H1 (cell line): ENCODE measurements at regions not wholly inside any gene's neighbourhood (a gene's known extent, or its start where the extent isn't known, plus 50 kb on each side); places are given as distances from the start of the nearest gene placed in this dataset.

Experiments
- CTCF ChIA-PET: fragments of 300-600 bp; sonication (Branson Sonifier 250); formaldehyde crosslinking; loops from one replicate; lab custom pipeline; 2021; ENCODE audit not compliant: partially characterized antibody; lab: Charles Lee
- POLR2A ChIA-PET: fragments of 300-600 bp; sonication (Branson Sonifier 250); formaldehyde crosslinking; loops from one replicate; lab custom pipeline; 2021; ENCODE audit warnings: inconsistent platforms; ENCODE audit not compliant: partially characterized antibody; lab: Charles Lee
- DNase-seq, 2 experiments: peaks; one replicate each; pipeline versions ENCODE4 v3.0.0 to v3.0.0-alpha.2; 2010 to 2022; ENCODE audit warnings: low spot score in 2 of 2, low read depth in 1 of 2, mixed read lengths in 1 of 2
- FAIRE-seq: peaks from 2 replicates; lab custom pipeline; 2011; peaks lifted over from hg19 to GRCh38; lab: Jason Lieb, UNC
- H2AFZ ChIP-seq: 2 replicates; pipeline ENCODE4 v1.8.1; 2012; ENCODE audit warnings: low read length, inconsistent platforms
- H2AK5ac ChIP-seq: 2 replicates; pipeline ENCODE4 v1.6.1; 2013; ENCODE audit warnings: low read depth, low read length
- H2BK120ac ChIP-seq: replicated peaks from 2 replicates; pipeline ENCODE3; 2013; ENCODE audit warnings: low read depth, low read length, inconsistent platforms
- H2BK12ac ChIP-seq: 2 replicates; pipeline ENCODE4 v1.6.1; 2013; ENCODE audit warnings: low read depth, low read length
- H2BK15ac ChIP-seq: 2 replicates; pipeline ENCODE4 v1.6.1; 2013; ENCODE audit warnings: low read length
- H2BK20ac ChIP-seq: 2 replicates; pipeline ENCODE4 v1.6.1; 2013; ENCODE audit warnings: low read length
- H2BK5ac ChIP-seq: 2 replicates; pipeline ENCODE4 v1.6.1; 2013; ENCODE audit warnings: low read depth, low read length
- H3K14ac ChIP-seq: 2 replicates; pipeline ENCODE4 v1.6.1; 2013; ENCODE audit warnings: inconsistent platforms; ENCODE audit not compliant: insufficient read length
- H3K18ac ChIP-seq: 2 replicates; pipeline ENCODE4 v1.6.1; 2013; ENCODE audit warnings: low read length; ENCODE audit errors: extremely low read depth
- H3K23ac ChIP-seq: 2 replicates; pipeline ENCODE4 v1.6.1; 2013; ENCODE audit warnings: inconsistent platforms; ENCODE audit not compliant: insufficient read length
- H3K23me2 ChIP-seq: 2 replicates; pipeline ENCODE4 v1.6.1; 2013; ENCODE audit warnings: low read depth, low read length
- H3K27ac ChIP-seq: 2 replicates; pipeline ENCODE4 v1.6.1; 2011; ENCODE audit warnings: low read depth, low read length, inconsistent platforms
- H3K27me3 ChIP-seq, 4 experiments: replicated peaks in 1 of 4; 1 replicate in 1 of 4; 2 replicates in 3 of 4; pipeline versions ENCODE4 v1.6.1 to v1.8.1; 2011 to 2013; ENCODE audit warnings: low read length in 3 of 4, mild to moderate bottlenecking in 3 of 4, inconsistent platforms in 2 of 4, mixed read lengths in 2 of 4, moderate library complexity in 1 of 4; ENCODE audit not compliant: control insufficient read depth in 3 of 4, insufficient read depth in 3 of 4; ENCODE audit errors: extremely low read depth in 1 of 4
- H3K36me3 ChIP-seq, 4 experiments: 2 replicates each; pipeline versions ENCODE4 v1.6.1 to v1.8.1; 2011 to 2013; ENCODE audit warnings: mild to moderate bottlenecking in 4 of 4, low read length in 3 of 4, moderate library complexity in 2 of 4, control low read depth in 1 of 4, inconsistent platforms in 1 of 4; ENCODE audit not compliant: insufficient read depth in 4 of 4, control insufficient read depth in 2 of 4
- H3K4ac ChIP-seq: replicated peaks from 2 replicates; pipeline ENCODE3; 2013; ENCODE audit warnings: low read length, low read depth, mixed read lengths, inconsistent platforms; ENCODE audit not compliant: insufficient read length
- H3K4me1 ChIP-seq, 4 experiments: replicated peaks in 1 of 4; 1 replicate in 1 of 4; 2 replicates in 3 of 4; pipeline versions ENCODE4 v1.6.1 to v1.8.1; 2011 to 2013; ENCODE audit warnings: low read length in 3 of 4, inconsistent platforms in 2 of 4, mixed read lengths in 1 of 4; ENCODE audit not compliant: insufficient read depth in 4 of 4, control insufficient read depth in 3 of 4
- H3K4me2 ChIP-seq, 2 experiments: 2 replicates each; pipeline versions ENCODE4 v1.6.1 to v1.8.1; 2011 to 2013; ENCODE audit warnings: low read depth in 2 of 2, low read length in 2 of 2, control low read depth in 1 of 2, inconsistent platforms in 1 of 2, mild to moderate bottlenecking in 1 of 2; ENCODE audit not compliant: insufficient read depth in 1 of 2
- H3K4me3 ChIP-seq, 4 experiments: fragments of 200-600, 300-600 bp in 1 of 4; sonication (generic), shearing (Covaris generic), sonication (Bioruptor Twin) in 1 of 4; 2 replicates each; pipeline versions ENCODE4 v1.5.1 to v1.8.1; 2011 to 2016; ENCODE audit warnings: low read length in 4 of 4, low read depth in 3 of 4, control low read depth in 2 of 4, inconsistent platforms in 2 of 4, mild to moderate bottlenecking in 2 of 4, mixed read lengths in 1 of 4, moderate library complexity in 1 of 4; ENCODE audit not compliant: insufficient read depth in 2 of 4; ENCODE audit errors: extremely low read depth in 1 of 4
- H3K56ac ChIP-seq: replicated peaks from 2 replicates; pipeline ENCODE3; 2013; ENCODE audit warnings: low read depth, mild to moderate bottlenecking, mixed read lengths, low read length, inconsistent platforms; ENCODE audit not compliant: insufficient read length
- H3K79me1 ChIP-seq: 2 replicates; pipeline ENCODE4 v1.6.1; 2013; ENCODE audit warnings: low read depth, low read length, control low read depth
- H3K79me2 ChIP-seq, 2 experiments: 2 replicates each; pipeline versions ENCODE4 v1.6.1 to v1.8.1; 2012 to 2013; ENCODE audit warnings: low read length in 2 of 2, mild to moderate bottlenecking in 2 of 2, inconsistent platforms in 1 of 2; ENCODE audit not compliant: insufficient read depth in 2 of 2, control insufficient read depth in 1 of 2
- H3K9ac ChIP-seq, 4 experiments: replicated peaks in 1 of 4; 1 replicate in 1 of 4; 2 replicates in 3 of 4; pipeline versions ENCODE4 v1.6.1 to v1.8.1; 2011 to 2013; ENCODE audit warnings: low read depth in 3 of 4, low read length in 3 of 4, control low read depth in 2 of 4, mild to moderate bottlenecking in 2 of 4, moderate library complexity in 2 of 4, inconsistent platforms in 1 of 4; ENCODE audit errors: extremely low read depth in 1 of 4
- H3K9me3 ChIP-seq, 2 experiments: 2 replicates each; pipeline versions ENCODE4 v1.6.1 to v1.8.1; 2012 to 2013; ENCODE audit warnings: mild to moderate bottlenecking in 2 of 2, moderate library complexity in 2 of 2, control low read depth in 1 of 2, inconsistent platforms in 1 of 2, low read depth in 1 of 2, low read length in 1 of 2, mixed read lengths in 1 of 2; ENCODE audit not compliant: insufficient read depth in 2 of 2
- H4K20me1 ChIP-seq, 2 experiments: replicated peaks in 1 of 2; 2 replicates each; pipeline versions ENCODE3 to v1.8.1; 2011 to 2013; ENCODE audit warnings: inconsistent platforms in 2 of 2, low read length in 2 of 2, mild to moderate bottlenecking in 1 of 2; ENCODE audit not compliant: insufficient read depth in 2 of 2, control insufficient read depth in 1 of 2
- H4K5ac ChIP-seq: 2 replicates; pipeline ENCODE4 v1.6.1; 2013; ENCODE audit warnings: low read length, low read depth, mixed read lengths, inconsistent platforms; ENCODE audit not compliant: insufficient read length
- H4K8ac ChIP-seq: 2 replicates; pipeline ENCODE4 v1.8.0; 2013; ENCODE audit warnings: mild to moderate bottlenecking, moderate library complexity, low read length, inconsistent platforms; ENCODE audit not compliant: insufficient read depth; ENCODE audit errors: extremely low read depth
- H4K91ac ChIP-seq: replicated peaks from 2 replicates; pipeline ENCODE3; 2013; ENCODE audit warnings: low read length, mixed read lengths, inconsistent platforms; ENCODE audit not compliant: insufficient read length
- CBX8 ChIP-seq: fragments of 300-800, 300-1000 bp; sonication (generic); IDR thresholded peaks from 2 replicates; pipeline ENCODE4 v1.7.1; 2016; ENCODE audit warnings: low read depth, low read length, borderline replicate concordance
- CTBP2 ChIP-seq: IDR thresholded peaks from 2 replicates; pipeline ENCODE4 v1.7.0; 2011; ENCODE audit warnings: borderline replicate concordance, mild to moderate bottlenecking, moderate library complexity, mixed read lengths, low read length; ENCODE audit not compliant: insufficient read depth, insufficient read length
- SP1 ChIP-seq: IDR thresholded peaks from 2 replicates; pipeline ENCODE4 v1.6.1; 2011; ENCODE audit warnings: low read depth, low read length
- WGBS, 2 experiments: shearing (Covaris generic) in 1 of 2; methylation state at CpG; one replicate each; pipeline versions ENCODE4 v1.1.6 to v1.1.7; 2013 to 2015; ENCODE audit warnings: low lambda C conversion rate in 2 of 2, mixed read lengths in 2 of 2, inconsistent platforms in 1 of 2, low coverage in 1 of 2, missing lambda C conversion rate in 1 of 2; ENCODE audit not compliant: insufficient replicate concordance in 2 of 2, insufficient coverage in 1 of 2, insufficient read length in 1 of 2; ENCODE audit errors: extremely low coverage in 1 of 2, missing lambda C conversion rate in 1 of 2; 5-methylcytosine and 5-hydroxymethylcytosine counted together

DNA sequence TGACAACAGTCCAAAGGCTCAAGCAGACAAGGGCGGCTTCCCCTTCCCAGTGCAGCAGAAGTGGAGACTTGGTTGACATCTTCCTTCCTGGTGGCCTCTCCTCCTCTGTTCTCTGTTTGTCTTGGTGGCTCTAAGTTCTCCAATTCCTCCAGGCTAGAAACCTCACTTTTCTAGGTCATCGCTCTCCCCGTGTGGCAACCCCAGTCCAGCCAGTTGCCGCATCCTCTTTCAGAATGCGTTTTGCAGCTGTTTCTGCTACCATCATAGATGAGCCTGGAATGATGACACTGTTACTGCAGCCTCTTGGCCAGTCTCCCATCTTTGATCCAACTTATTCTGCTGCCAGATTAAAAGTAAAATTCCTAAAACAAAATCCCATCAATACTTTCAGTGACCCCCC, 201.5 kb downstream of the TRIM29 start:
- Histone ChIP-seq H4K20me1 (no peaks in the 10 kb centered on the region), H2BK20ac (peak overlapping the region; percentile 77), H2BK120ac (no peak overlapping the region), H3K4me1 (peaks cover 3 to 22% (median 11%) of the 10 kb centered on the region in 4 experiments), H2BK5ac (no peak overlapping the region; the same call in 1 of the 2 replicates), H4K8ac (no peak overlapping the region), H2AFZ (no peak overlapping the region), H4K91ac (peak overlapping the region; percentile 45), H3K4me3 (no peak overlapping the region), H2BK15ac (no peak overlapping the region), H3K23me2 (no peaks in the 10 kb centered on the region), H3K14ac (no peak overlapping the region), H3K27ac (no peak overlapping the region), H3K79me1 (no peaks in the 10 kb centered on the region), H3K9me3 (no peaks in the 10 kb centered on the region), H3K9ac (no peak overlapping the region), H3K27me3 (no peaks in the 10 kb centered on the region; a peak in 2 of 7 replicates), H3K23ac (no peak overlapping the region), H3K79me2 (no peaks in the 10 kb centered on the region), H2AK5ac (peak overlapping the region; percentile 25), H3K4me2 (peak overlapping the region; percentile 48 to 53; a peak in 2 of 4 replicates), H2BK12ac (peak overlapping the region; percentile 23; the same call in 1 of the 2 replicates), H3K56ac (no peak overlapping the region), H3K36me3 (no peaks in the 10 kb centered on the region), H4K5ac (no peak overlapping the region), H3K4ac (no peak overlapping the region), H3K18ac (peak overlapping the region; percentile 74)
- ChIA-PET CTCF (interaction anchor here (0.8 to 1.9 kb wide), 10 partner anchors 8 to 293 kb away, joined by 3 to 6 read pairs (median 3); no protein-coding TSS in a partner anchor), POLR2A (interaction anchor here (1.1 kb wide), 1 partner anchor 10 kb away, joined by 3 read pairs; no protein-coding TSS in a partner anchor)
- 85% methylated on average over 5 of the region's 5 CpGs; no CpG with 5 or more reads in 1 of the 2 experiments for WGBS, 2 experiments
- no peak for DNase-seq
- no peak for FAIRE-seq
- TF ChIP-seq SP1 (no peak), CTBP2 (no peak), CBX8 (no peak)
